GM12891 (cell line): ENCODE measurements at regions not wholly inside any gene's neighbourhood (a gene's known extent, or its start where the extent isn't known, plus 50 kb on each side); places are given as distances from the start of the nearest gene placed in this dataset.

Source experiments
- PAX5 ChIP-seq: IDR thresholded peaks from 2 replicates; pipeline ENCODE4 v1.6.1; 2011; ENCODE audit warnings: low read length, moderate library complexity, mild to moderate bottlenecking; ENCODE audit not compliant: insufficient read depth, severe bottlenecking
- POLR2A ChIP-seq: IDR thresholded peaks from 2 replicates; pipeline ENCODE4 v1.6.1; 2011; ENCODE audit warnings: low read depth, low read length, control low read depth
- POLR2AphosphoS5 ChIP-seq: IDR thresholded peaks from 2 replicates; pipeline ENCODE4 v1.6.1; 2011; ENCODE audit warnings: low read depth, low read length, control low read depth
- SPI1 ChIP-seq: IDR thresholded peaks from 2 replicates; pipeline ENCODE4 v1.6.1; 2011; ENCODE audit warnings: low read depth, low read length, control low read depth
- TAF1 ChIP-seq: IDR thresholded peaks from 2 replicates; pipeline ENCODE4 v1.6.1; 2011; ENCODE audit warnings: low read depth, low read length, control low read depth

DNA sequence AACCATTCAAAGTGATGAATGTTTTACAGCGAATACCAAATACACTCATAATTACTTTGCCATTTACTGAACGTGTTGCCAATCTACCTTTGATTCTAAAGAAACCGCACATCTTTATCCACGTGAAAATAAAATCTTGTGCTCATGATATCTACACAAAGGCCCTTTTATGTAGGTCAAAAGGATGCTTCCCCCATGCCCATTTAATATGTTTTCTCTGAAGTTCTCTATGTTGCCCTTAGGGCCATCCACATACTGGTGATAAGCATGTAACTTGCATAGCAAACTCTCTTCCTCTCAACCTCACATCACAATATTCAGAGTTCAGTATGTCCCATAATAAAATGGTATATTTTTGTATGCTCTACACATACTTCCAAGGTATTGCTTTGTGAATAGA, 380.0 kb upstream of the FIGN start:
- TF ChIP-seq TAF1, result no peak
- TF ChIP-seq POLR2A, result no peak
- TF ChIP-seq POLR2AphosphoS5, result no peak
- TF ChIP-seq SPI1, result no peak
- no peak for TF ChIP-seq PAX5
